CD4-positive, alpha-beta T cell treated with Interleukin-12 subunit alpha and Interleukin-12 subunit beta, for 1 hour (primary cell): ENCODE measurements at regions not wholly inside any gene's neighbourhood (a gene's known extent, or its start where the extent isn't known, plus 50 kb on each side); places are given as distances from the start of the nearest gene placed in this dataset.
"Not testable (repeated sequence)": the region's sequence is repeated elsewhere in the genome, so short reads cannot be mapped to it uniquely, and the experiment has no call there.

Experiments
- DNase-seq: peaks from one replicate; pipeline ENCODE4 v3.0.0-alpha.2; 2020

- DNase-seq = no peak
These were observed 119.8 kb upstream of the CDH9 start for GRCh38 chr5:27158171-27158570.

DNA sequence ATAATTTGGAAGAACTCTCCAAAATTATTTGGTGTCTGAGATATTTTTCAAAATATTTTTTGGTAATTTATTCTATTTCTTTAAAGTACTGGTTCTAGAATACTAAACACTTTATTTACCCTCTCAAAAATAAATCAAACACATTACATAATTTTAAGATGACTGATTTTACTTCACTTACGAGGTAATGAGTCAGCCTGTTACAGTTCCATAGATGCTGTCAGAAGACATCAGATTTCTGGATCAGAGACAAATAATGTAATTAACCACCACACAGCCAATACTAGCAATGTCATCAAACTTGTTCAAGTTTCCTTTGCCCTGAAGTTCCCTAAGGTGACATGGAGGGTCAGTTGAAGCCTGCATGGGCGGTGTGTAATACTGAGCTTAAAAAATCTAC is 106.1 kb upstream of the CDH9 start:
- DNase-seq = no peak

GRCh38 chr5:27140831-27141230 is 102.4 kb upstream of the CDH9 start:
- DNase-seq = no peak

DNA sequence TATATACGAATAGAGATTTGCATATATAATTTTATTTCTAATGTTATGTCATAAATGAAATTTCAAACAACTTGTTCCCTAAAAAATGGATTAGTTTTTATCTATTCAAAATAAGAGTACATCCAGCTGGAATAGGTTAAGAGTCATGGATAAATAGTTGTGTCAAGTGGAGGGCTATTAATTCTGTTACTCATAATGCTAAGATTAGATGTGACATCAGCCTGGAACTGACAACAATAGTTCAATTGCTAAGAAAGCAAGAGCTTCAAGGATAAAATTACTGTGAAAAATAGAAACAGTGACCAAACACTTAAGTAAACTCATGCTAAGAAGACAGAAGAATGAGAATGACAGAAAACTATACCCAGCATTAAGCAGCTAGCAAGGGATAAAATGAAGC is 92.2 kb upstream of the CDH9 start:
- no peak for DNase-seq

- no peak for DNase-seq
These were observed 91.5 kb upstream of the CDH9 start for GRCh38 chr5:27129926-27130325.

DNA sequence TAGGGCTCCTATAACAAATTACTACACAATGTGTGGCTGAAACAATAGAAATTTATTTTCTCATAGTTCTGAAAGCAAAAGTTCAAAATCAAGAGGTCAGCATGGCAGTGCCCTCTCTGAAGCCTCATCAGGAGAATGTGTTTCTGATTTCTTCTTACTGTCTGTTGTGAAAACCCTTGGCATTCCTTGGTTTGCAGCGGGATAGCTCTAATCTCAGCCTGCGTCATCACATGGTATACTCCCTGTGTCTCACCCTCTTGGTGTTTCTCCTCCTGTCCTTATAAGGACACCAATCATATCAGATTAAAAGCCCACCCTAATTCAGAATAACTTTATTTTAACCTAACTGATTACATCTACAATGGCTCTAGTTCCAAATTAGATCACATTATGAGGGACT is 87.5 kb upstream of the CDH9 start:
- DNase-seq = no peak

DNA sequence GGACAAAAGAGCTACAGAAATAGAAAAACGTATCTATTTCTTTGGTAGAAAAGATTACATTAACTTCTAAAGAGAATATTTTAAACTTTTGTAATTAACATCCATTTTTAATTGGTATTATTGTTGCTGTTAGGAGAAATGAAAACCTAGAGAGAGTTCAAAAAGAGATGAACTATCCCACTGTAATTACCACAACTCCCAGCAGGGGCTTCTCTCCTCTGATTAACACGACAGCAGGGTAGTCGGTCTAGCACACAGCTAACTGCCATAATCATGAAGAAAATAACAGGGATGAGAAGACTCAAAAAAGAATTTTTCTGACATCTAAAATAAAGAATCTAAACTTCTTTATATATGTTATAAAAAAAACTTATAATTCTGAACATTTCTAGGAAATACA is 86.2 kb upstream of the CDH9 start:
- DNase-seq = no peak

GRCh38 chr5:27119736-27120321 is 81.4 kb upstream of the CDH9 start:
- DNase-seq = not testable (repeated sequence)

- no peak for DNase-seq
These were observed 65.1 kb upstream of the CDH9 start for GRCh38 chr5:27103486-27103885.

DNA sequence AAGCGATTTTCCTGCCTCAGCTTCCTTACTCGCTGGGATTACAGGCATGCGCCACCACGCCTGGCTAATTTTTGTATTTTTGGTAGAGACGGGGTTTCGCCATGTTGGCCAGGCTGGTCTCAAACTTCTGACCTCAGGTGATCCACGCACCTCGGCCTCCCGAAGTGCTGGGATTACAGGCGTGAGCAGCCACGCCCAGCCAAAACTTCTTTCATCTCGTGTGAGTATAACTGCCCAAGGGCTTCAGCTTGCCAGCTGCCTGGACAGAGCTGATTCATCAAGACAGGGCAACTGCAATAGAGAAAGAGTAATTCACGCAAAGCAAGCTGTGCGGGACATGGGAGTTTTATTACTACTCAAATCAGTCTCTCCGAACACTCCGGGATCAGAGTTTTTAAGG is 57.4 kb upstream of the CDH9 start:
- not testable (repeated sequence) for DNase-seq

DNA sequence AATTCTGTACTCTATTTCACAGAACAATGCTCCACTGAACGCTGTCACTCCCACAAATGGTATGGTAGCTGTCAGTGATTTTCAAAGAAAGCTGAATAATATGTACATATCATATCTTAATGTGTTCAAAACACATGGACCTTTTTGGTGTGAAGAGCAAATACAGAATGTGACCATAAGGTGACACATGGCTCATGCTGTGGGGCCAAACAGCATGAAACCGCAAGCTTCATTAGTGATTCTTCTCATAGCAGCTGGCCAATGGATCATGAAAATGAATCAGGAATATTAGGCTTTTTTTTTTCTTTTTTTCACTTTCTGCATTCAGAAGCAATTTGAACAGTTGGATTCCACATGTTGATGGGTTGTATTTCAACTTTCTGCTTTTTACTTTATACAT is 54.9 kb upstream of the CDH9 start:
- no peak for DNase-seq

GRCh38 chr5:27091858-27092257 is 53.5 kb upstream of the CDH9 start:
- DNase-seq = no peak

- DNase-seq = not testable (repeated sequence)
These were observed 50.4 kb upstream of the CDH9 start for GRCh38 chr5:27088822-27089221.
